LNCaP clone FGC (cell line): ENCODE measurements at regions not wholly inside any gene's neighbourhood (a gene's known extent, or its start where the extent isn't known, plus 50 kb on each side); places are given as distances from the start of the nearest gene placed in this dataset.

ENCODE experiments used
- DNase-seq: peaks from one replicate; pipeline ENCODE4 v3.0.0-alpha.2; 2011; ENCODE audit warnings: low read depth
- H3K4me3 ChIP-seq: 2 replicates; pipeline ENCODE4 v1.5.1; 2011; ENCODE audit warnings: mild to moderate bottlenecking, low read depth, low read length, control low read depth
- CTCF ChIP-seq: IDR thresholded peaks from 2 replicates; pipeline ENCODE4 v1.5.1; 2012; ENCODE audit warnings: mild to moderate bottlenecking; ENCODE audit not compliant: control insufficient read depth, insufficient read depth; ENCODE audit errors: extremely low read depth

DNA sequence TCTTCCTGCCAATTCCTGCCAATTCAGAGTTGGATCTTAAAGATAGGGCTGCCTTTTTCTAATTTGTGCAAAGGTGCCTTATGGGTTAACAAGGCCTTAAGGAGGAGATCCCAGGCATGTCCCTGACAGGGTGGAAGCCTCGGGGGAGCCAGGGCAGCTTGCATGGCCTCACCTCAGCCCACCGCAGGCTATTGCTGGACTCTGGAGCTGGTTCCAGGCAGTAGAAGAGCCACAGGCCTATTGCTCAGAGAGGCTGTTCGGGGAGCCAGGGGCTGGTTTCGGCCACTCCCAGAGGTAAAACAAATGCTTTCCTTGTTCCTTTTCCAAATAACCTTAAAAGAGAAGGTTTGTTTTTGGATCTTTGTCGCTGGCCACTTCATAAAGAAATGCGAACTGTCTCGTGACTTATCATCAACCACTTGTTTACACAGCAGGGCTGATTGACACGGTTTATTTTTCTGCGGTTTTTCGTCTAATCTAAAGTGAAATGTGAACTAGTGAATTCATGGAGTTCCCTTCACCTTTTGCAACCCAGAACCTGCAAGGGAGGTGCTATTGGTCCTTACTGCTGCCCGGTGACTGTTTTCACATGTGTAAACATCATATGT is 108.6 kb downstream of the APOB start:
- no peak for DNase-seq
- no peak overlapping the region for H3K4me3 ChIP-seq
- TF ChIP-seq CTCF: no peak

DNA sequence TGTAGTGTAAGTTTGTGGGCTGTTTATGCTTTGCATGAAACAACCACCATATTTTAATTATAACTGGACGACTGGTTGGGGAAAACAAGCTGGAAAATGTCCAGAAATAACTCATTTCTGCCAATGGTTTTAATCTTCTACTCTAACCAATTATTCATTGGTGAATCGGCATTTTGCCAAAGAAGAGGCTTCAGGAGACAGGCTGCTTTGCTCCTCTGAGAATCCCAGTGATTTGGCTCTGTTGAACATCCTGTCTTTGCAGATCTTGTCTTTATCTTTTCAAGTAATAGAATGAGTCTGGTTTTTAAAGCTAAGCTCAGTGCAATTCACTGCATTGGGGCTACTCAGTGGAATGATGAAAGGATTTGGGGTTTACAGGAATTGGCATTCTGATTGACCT is 109.6 kb downstream of the APOB start:
- DNase-seq: no peak
- H3K4me3 ChIP-seq: no peak overlapping the region
- no peak for TF ChIP-seq CTCF

DNA sequence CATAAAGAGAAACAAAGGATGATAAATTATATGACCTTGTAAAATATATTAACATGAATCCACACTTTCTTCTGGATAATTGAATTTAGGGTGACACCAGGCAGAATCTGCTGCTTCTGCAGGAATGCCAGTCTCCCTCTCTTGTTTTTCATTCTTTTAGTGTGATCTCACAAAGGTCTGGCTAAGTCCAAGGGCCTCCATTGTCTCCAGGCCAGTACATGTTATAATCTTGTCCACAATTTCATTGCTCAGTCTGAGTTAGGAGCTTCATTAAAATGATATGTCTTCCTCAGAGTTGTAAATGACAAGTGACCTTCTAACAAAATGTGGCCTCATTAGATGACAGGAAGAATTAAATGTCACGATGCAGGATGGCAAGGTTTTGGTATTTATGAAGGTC is 110.2 kb downstream of the APOB start:
- DNase-seq: no peak
- no peak for TF ChIP-seq CTCF
- H3K4me3 ChIP-seq: no peak overlapping the region

DNA sequence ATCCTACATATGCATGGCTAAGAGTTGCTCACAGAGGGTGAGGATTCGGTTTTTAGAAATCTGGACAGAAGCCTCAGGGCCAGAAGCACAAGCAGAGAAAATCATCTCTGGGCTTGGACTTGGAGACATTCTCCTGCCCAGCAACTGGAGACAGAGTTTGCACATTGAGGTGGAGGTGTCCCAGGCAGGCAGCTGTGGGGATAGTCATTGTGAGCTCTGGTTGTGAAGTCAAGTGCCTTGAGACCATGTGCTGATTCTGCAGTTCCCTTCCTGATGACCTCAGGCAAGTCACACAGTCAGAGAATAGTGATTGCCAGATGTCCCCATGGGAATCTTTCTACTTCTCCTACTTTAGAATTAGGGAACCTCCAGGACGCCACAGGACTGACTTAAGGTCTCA is 108.4 kb upstream of the LDAH start:
- DNase-seq: no peak
- no peak overlapping the region for H3K4me3 ChIP-seq

GRCh38 chr2:20930928-20931327 is 108.0 kb upstream of the LDAH start:
- no peak for DNase-seq
- TF ChIP-seq CTCF: no peak

More for the DNA sequence above, 108.4 kb upstream of the LDAH start:
- TF ChIP-seq CTCF: no peak

DNA sequence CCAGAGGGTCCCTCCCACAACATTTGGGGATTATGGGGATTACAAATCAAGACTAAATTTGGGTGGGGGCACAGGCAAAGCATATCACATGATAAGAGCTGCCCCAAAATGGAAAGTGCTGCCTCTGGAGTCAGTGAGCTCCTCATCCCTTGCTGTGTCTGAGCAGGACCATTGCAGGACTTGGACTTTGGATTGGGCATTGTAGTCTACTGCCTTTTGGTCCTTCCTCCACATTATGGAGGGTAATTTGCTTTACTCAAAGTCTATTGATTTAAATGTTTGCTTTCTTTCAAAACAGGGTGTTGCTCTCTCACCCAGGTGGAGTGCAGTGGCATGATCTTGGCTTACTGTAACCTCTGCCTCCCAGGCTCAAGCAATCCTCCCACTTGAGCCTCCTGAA is 106.8 kb upstream of the LDAH start:
- DNase-seq: no peak
- no peak for TF ChIP-seq CTCF
- H3K4me3 ChIP-seq: no peak overlapping the region

More at GRCh38 chr2:20930928-20931327, 108.0 kb upstream of the LDAH start:
- no peak overlapping the region for H3K4me3 ChIP-seq

DNA sequence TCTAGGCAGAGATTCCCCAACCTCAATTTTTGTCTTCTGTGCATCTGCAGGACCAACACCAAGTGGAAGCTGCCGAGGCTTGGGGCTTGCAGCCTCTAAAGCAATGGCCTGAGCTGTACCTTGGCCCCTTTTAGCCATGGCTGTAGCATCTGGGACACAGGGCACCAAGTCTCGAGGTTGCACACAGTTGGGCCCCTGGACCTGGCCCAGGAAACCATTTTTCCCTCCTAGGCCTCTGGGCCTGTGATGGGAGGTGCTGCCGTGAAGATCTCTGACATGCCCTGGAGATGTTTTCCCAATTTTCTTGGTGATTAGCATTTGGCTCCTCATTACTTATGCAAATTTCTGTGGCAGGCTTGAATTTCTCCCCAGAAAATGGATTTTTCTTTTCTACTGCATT is 105.7 kb upstream of the LDAH start:
- no peak for DNase-seq
- no peak for TF ChIP-seq CTCF
- H3K4me3 ChIP-seq: no peak overlapping the region
